CD4-positive, CD25-positive, alpha-beta regulatory T cell (primary cell): ENCODE measurements at regions not wholly inside any gene's neighbourhood (a gene's known extent, or its start where the extent isn't known, plus 50 kb on each side); places are given as distances from the start of the nearest gene placed in this dataset.

ENCODE experiments used
- ATAC-seq, 2 donors: fragments of 150-1000 bp; cut with Tn5 transposase; one replicate each; pipeline ENCODE4 v1.10.0; 2021; ENCODE audit warnings: low read depth in 2 of 2, moderate number of reproducible peaks in 2 of 2, moderate library complexity in 1 of 2
- DNase-seq, 3 donors: peaks; one replicate each; pipeline versions ENCODE4 v3.0.0 to v3.0.0-alpha.2; 2012 to 2022; ENCODE audit warnings: mixed read lengths in 1 of 3
- H3K27ac ChIP-seq: one replicate; pipeline ENCODE4 v1.7.0; 2013; ENCODE audit warnings: mild to moderate bottlenecking, low read length; ENCODE audit not compliant: insufficient read depth, poor library complexity, severe bottlenecking
- H3K27me3 ChIP-seq: one replicate; pipeline ENCODE4 v1.7.0; 2013; ENCODE audit warnings: low read length; ENCODE audit not compliant: control insufficient read depth, insufficient read depth
- H3K36me3 ChIP-seq: one replicate; pipeline ENCODE4 v1.7.0; 2013; ENCODE audit warnings: mild to moderate bottlenecking, low read length, moderate library complexity; ENCODE audit not compliant: control insufficient read depth, insufficient read depth
- H3K4me1 ChIP-seq: 2 replicates; pipeline ENCODE4 v1.7.0; 2013; ENCODE audit warnings: mild to moderate bottlenecking, low read length; ENCODE audit not compliant: insufficient read depth, control insufficient read depth, poor library complexity, severe bottlenecking
- H3K4me3 ChIP-seq: one replicate; pipeline ENCODE4 v1.7.0; 2013; ENCODE audit warnings: low read depth, mild to moderate bottlenecking, low read length, moderate library complexity
- H3K9me3 ChIP-seq, 2 experiments: 1 replicate in 1 of 2; 2 replicates in 1 of 2; pipeline ENCODE4 v1.7.0; 2013; ENCODE audit warnings: low read length in 2 of 2, mild to moderate bottlenecking in 1 of 2, moderate library complexity in 1 of 2; ENCODE audit not compliant: control insufficient read depth in 2 of 2
- H3K27ac Mint-ChIP-seq, 3 donors: one replicate each; pipeline ENCODE4 v1.8.0; 2020 to 2022; ENCODE audit warnings: mild to moderate bottlenecking in 3 of 3, mixed read lengths in 3 of 3, moderate library complexity in 2 of 3
- H3K27me3 Mint-ChIP-seq: one replicate; pipeline ENCODE4 v1.8.0; 2022; ENCODE audit warnings: mild to moderate bottlenecking, mixed read lengths
- H3K36me3 Mint-ChIP-seq: one replicate; pipeline ENCODE4 v1.8.0; 2020; ENCODE audit warnings: mixed read lengths
- H3K4me1 Mint-ChIP-seq, 4 donors: one replicate each; pipeline ENCODE4 v1.8.0; 2020 to 2022; ENCODE audit warnings: mixed read lengths in 4 of 4, mild to moderate bottlenecking in 1 of 4
- H3K4me3 Mint-ChIP-seq, 4 donors: one replicate each; pipeline ENCODE4 v1.8.0; 2020 to 2022; ENCODE audit warnings: mild to moderate bottlenecking in 4 of 4, mixed read lengths in 4 of 4, moderate library complexity in 3 of 4
- H3K9me3 Mint-ChIP-seq, 7 donors: one replicate each; pipeline ENCODE4 v1.8.0; 2020 to 2022; ENCODE audit warnings: mixed read lengths in 7 of 7, mild to moderate bottlenecking in 3 of 7, moderate library complexity in 2 of 7

GRCh38 chr6:3910106-3910663, 61.0 kb downstream of the FAM50B start:
- no peak overlapping the region for H3K27ac ChIP-seq
- peaks cover 57% of the 10 kb centered on the region for H3K27me3 Mint-ChIP-seq
- peaks cover 12 to 37% (median 18%) of the 10 kb centered on the region in 4 donors for H3K4me1 Mint-ChIP-seq
- peaks cover 14% of the 10 kb centered on the region for H3K4me1 ChIP-seq
- no peaks in the 10 kb centered on the region for H3K36me3 ChIP-seq
- no peaks in the 10 kb centered on the region for H3K9me3 ChIP-seq
- ATAC-seq, result no peak
- peaks cover 2% of the 10 kb centered on the region for H3K27me3 ChIP-seq
- DNase-seq, result no peak
- no peak overlapping the region for H3K4me3 Mint-ChIP-seq
- H3K36me3 Mint-ChIP-seq, result no peaks in the 10 kb centered on the region
- no peak overlapping the region for H3K27ac Mint-ChIP-seq
- no peak overlapping the region for H3K4me3 ChIP-seq
- no peaks in the 10 kb centered on the region for H3K9me3 Mint-ChIP-seq

GRCh38 chr6:3911130-3911529, 62.0 kb downstream of the FAM50B start:
- Mint-ChIP-seq H3K4me3 (no peak overlapping the region), H3K27me3 (peaks cover 48% of the 10 kb centered on the region)

GRCh38 chr6:3911614-3912336, 62.6 kb downstream of the FAM50B start:
- ATAC-seq, result no peak
- Histone ChIP-seq H3K4me1 (peaks cover 27% of the 10 kb centered on the region), H3K36me3 (no peaks in the 10 kb centered on the region), H3K4me3 (no peak overlapping the region), H3K27me3 (peaks cover 2% of the 10 kb centered on the region), H3K27ac (no peak overlapping the region), H3K9me3 (no peaks in the 10 kb centered on the region)
- H3K9me3 Mint-ChIP-seq, result no peaks in the 10 kb centered on the region
- DNase-seq, result no peak
- no peak overlapping the region for H3K27ac Mint-ChIP-seq
- no peaks in the 10 kb centered on the region for H3K36me3 Mint-ChIP-seq
- peaks cover 18 to 45% (median 28%) of the 10 kb centered on the region in 4 donors for H3K4me1 Mint-ChIP-seq
- H3K4me3 Mint-ChIP-seq, result no peak overlapping the region
- peaks cover 44% of the 10 kb centered on the region for H3K27me3 Mint-ChIP-seq

More at GRCh38 chr6:3911130-3911529, 62.0 kb downstream of the FAM50B start:
- Histone ChIP-seq H3K9me3 (no peaks in the 10 kb centered on the region), H3K27ac (no peak overlapping the region), H3K4me1 (peaks cover 23% of the 10 kb centered on the region), H3K36me3 (no peaks in the 10 kb centered on the region), H3K27me3 (peaks cover 2% of the 10 kb centered on the region), H3K4me3 (no peak overlapping the region)
- H3K9me3 Mint-ChIP-seq, result no peaks in the 10 kb centered on the region
- no peaks in the 10 kb centered on the region for H3K36me3 Mint-ChIP-seq
- DNase-seq (no peak), ATAC-seq (no peak)
- no peak overlapping the region for H3K27ac Mint-ChIP-seq
- H3K4me1 Mint-ChIP-seq, result peaks cover 18 to 45% (median 27%) of the 10 kb centered on the region in 4 donors

GRCh38 chr6:3912361-3913076, 63.3 kb downstream of the FAM50B start:
- no peaks in the 10 kb centered on the region for H3K36me3 ChIP-seq
- H3K4me1 Mint-ChIP-seq, result peaks cover 18 to 47% (median 28%) of the 10 kb centered on the region in 4 donors
- DNase-seq (no peak), ATAC-seq (no peak)
- peaks cover 39% of the 10 kb centered on the region for H3K27me3 Mint-ChIP-seq
- no peaks in the 10 kb centered on the region for H3K9me3 ChIP-seq
- H3K36me3 Mint-ChIP-seq, result no peaks in the 10 kb centered on the region
- H3K27ac Mint-ChIP-seq, result no peak overlapping the region
- H3K27ac ChIP-seq, result no peak overlapping the region
- no peak overlapping the region for H3K4me3 ChIP-seq
- peaks cover 27% of the 10 kb centered on the region for H3K4me1 ChIP-seq
- H3K9me3 Mint-ChIP-seq, result no peaks in the 10 kb centered on the region
- H3K4me3 Mint-ChIP-seq, result no peak overlapping the region
- H3K27me3 ChIP-seq, result peaks cover 2% of the 10 kb centered on the region

- no peak overlapping the region for H3K4me3 ChIP-seq
- no peaks in the 10 kb centered on the region for H3K9me3 ChIP-seq
- Mint-ChIP-seq H3K4me3 (peak overlapping the region in 1 of 4 donors; percentile 16), H3K4me1 (peaks cover 18 to 47% (median 28%) of the 10 kb centered on the region in 4 donors), H3K36me3 (no peaks in the 10 kb centered on the region), H3K9me3 (no peaks in the 10 kb centered on the region), H3K27ac (peak overlapping the region in 1 of 3 donors; percentile 52), H3K27me3 (peaks cover 31% of the 10 kb centered on the region)
- H3K27ac ChIP-seq, result no peak overlapping the region
- H3K27me3 ChIP-seq, result peaks cover 2% of the 10 kb centered on the region
- peaks cover 27% of the 10 kb centered on the region for H3K4me1 ChIP-seq
- ATAC-seq (no peak), DNase-seq (no peak)
- no peaks in the 10 kb centered on the region for H3K36me3 ChIP-seq
Measured at GRCh38 chr6:3913077-3913957, 64.1 kb downstream of the FAM50B start.

GRCh38 chr6:3913958-3914337, 64.8 kb downstream of the FAM50B start:
- H3K4me1 Mint-ChIP-seq, result peaks cover 22 to 47% (median 28%) of the 10 kb centered on the region in 4 donors
- Histone ChIP-seq H3K4me3 (no peak overlapping the region), H3K27ac (no peak overlapping the region), H3K27me3 (peaks cover 2% of the 10 kb centered on the region), H3K9me3 (no peaks in the 10 kb centered on the region), H3K4me1 (peaks cover 27% of the 10 kb centered on the region), H3K36me3 (no peaks in the 10 kb centered on the region)
- DNase-seq, result no peak
- no peaks in the 10 kb centered on the region for H3K9me3 Mint-ChIP-seq
- H3K36me3 Mint-ChIP-seq, result no peaks in the 10 kb centered on the region
- H3K27me3 Mint-ChIP-seq, result peaks cover 30% of the 10 kb centered on the region
- ATAC-seq, result no peak
- H3K27ac Mint-ChIP-seq, result no peak overlapping the region
- H3K4me3 Mint-ChIP-seq, result peak overlapping the region in 2 of 4 donors; percentile 53 to 64

- H3K27ac ChIP-seq, result no peak overlapping the region
- no peaks in the 10 kb centered on the region for H3K9me3 ChIP-seq
- H3K36me3 ChIP-seq, result no peaks in the 10 kb centered on the region
- peak; percentile 70 to 74 for ATAC-seq
- Mint-ChIP-seq H3K4me1 (peaks cover 22 to 47% (median 28%) of the 10 kb centered on the region in 4 donors), H3K27ac (peak overlapping the region; percentile 39 to 67 (median 42)), H3K36me3 (no peaks in the 10 kb centered on the region), H3K4me3 (peak overlapping the region; percentile 51 to 88 (median 80)), H3K27me3 (peaks cover 18% of the 10 kb centered on the region), H3K9me3 (no peaks in the 10 kb centered on the region)
- DNase-seq, result peak in 2 of 3 donors; percentile 60 to 84
- peak overlapping the region; percentile 64 for H3K4me3 ChIP-seq
- peaks cover 27% of the 10 kb centered on the region for H3K4me1 ChIP-seq
- H3K27me3 ChIP-seq, result peaks cover 2% of the 10 kb centered on the region
Measured at GRCh38 chr6:3915076-3915791, 66.1 kb downstream of the FAM50B start.
